ENCODE measurements at regions not wholly inside any gene's neighbourhood (a gene's known extent, or its start where the extent isn't known, plus 50 kb on each side); places are given as distances from the start of the nearest gene placed in this dataset.

DNA sequence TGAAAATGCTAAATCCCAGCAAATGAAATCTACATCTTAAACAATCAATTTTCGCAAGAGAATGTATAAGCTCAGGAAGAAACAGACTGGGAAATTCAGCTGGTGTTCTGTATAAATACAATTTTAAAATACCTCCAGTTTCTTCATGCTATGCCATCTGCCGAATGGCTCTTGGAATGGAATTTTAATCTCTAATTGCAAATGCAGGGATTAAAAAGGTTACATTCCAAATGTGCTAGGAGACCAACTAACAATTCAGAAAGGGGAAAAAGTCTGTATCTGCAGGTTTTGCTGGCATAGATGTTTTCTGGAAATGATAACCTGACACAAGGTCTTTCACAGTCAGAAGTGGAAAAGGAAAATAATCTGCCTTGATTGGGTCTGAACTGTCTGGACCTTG lies 379.7 kb downstream of the MAT2B start:
- TF ChIP-seq, protein P1, sequence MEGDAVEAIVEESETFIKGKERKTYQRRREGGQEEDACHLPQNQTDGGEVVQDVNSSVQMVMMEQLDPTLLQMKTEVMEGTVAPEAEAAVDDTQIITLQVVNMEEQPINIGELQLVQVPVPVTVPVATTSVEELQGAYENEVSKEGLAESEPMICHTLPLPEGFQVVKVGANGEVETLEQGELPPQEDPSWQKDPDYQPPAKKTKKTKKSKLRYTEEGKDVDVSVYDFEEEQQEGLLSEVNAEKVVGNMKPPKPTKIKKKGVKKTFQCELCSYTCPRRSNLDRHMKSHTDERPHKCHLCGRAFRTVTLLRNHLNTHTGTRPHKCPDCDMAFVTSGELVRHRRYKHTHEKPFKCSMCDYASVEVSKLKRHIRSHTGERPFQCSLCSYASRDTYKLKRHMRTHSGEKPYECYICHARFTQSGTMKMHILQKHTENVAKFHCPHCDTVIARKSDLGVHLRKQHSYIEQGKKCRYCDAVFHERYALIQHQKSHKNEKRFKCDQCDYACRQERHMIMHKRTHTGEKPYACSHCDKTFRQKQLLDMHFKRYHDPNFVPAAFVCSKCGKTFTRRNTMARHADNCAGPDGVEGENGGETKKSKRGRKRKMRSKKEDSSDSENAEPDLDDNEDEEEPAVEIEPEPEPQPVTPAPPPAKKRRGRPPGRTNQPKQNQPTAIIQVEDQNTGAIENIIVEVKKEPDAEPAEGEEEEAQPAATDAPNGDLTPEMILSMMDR (IDR thresholded peaks at IDR 0.05; ENCODE audit: insufficient read depth, low read length, poor library complexity, severe bottlenecking): no peak
- Histone ChIP-seq H3K4me3 (ENCODE audit: low read depth, low read length) (no peak overlapping the region), H3K36me3 (ENCODE audit: control insufficient read depth, insufficient read depth, low read length) (no peaks in the 10 kb centered on the region), H3K27me3 (ENCODE audit: control insufficient read depth, insufficient read depth, low read length) (no peaks in the 10 kb centered on the region)
- DNase-seq (ENCODE audit: low read depth): no peak

DNA sequence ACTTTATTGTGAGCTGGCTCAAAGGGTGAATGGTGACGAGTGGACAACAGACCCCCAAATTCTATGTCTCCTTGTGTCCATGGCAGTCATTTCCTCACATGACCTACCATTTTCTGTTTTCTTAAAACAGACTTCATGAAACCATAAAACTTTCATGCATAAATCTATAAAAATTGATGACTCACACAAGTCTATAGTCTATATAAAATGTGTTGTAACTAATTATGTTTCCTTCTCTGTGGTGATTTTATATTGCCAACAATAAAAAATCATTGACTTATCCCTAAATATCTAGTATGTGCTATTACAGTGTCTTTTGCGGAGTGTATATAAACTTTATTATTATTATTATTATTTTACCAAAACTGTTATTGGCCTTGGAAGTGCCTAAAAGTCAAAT lies 382.4 kb downstream of the MAT2B start:
- no peak for DNase-seq (ENCODE audit: low read depth)
- TF ChIP-seq, protein P1 (IDR thresholded peaks at IDR 0.05; ENCODE audit: insufficient read depth, low read length, poor library complexity, severe bottlenecking): no peak
- H3K27me3 ChIP-seq (ENCODE audit: control insufficient read depth, insufficient read depth, low read length): no peaks in the 10 kb centered on the region
- no peak overlapping the region for H3K4me3 ChIP-seq (ENCODE audit: low read depth, low read length)
- no peaks in the 10 kb centered on the region for H3K36me3 ChIP-seq (ENCODE audit: control insufficient read depth, insufficient read depth, low read length)

DNA sequence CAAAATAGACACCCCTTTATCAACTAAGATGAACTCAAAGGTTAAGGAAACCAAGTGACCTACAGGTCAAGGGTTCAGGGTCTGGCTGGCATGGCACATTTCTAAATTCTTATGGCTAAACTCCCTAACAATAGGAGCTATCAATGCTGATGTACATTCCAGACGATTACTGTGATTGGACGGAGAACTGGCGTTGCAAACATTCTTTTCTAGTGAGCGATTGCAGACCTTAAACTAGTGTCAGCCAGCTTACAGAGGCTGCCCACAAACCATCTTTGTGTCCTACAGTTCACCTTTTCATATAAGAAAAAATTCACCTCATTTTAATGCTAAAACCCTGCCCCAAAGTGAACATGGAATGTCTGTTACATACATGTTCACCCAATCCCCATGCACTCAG lies 382.9 kb downstream of the MAT2B start:
- DNase-seq (ENCODE audit: low read depth): no peak
- H3K36me3 ChIP-seq (ENCODE audit: control insufficient read depth, insufficient read depth, low read length): no peaks in the 10 kb centered on the region
- H3K27me3 ChIP-seq (ENCODE audit: control insufficient read depth, insufficient read depth, low read length): no peaks in the 10 kb centered on the region
- TF ChIP-seq, protein P1 (IDR thresholded peaks at IDR 0.05; ENCODE audit: insufficient read depth, low read length, poor library complexity, severe bottlenecking): no peak
- no peak overlapping the region for H3K4me3 ChIP-seq (ENCODE audit: low read depth, low read length)

DNA sequence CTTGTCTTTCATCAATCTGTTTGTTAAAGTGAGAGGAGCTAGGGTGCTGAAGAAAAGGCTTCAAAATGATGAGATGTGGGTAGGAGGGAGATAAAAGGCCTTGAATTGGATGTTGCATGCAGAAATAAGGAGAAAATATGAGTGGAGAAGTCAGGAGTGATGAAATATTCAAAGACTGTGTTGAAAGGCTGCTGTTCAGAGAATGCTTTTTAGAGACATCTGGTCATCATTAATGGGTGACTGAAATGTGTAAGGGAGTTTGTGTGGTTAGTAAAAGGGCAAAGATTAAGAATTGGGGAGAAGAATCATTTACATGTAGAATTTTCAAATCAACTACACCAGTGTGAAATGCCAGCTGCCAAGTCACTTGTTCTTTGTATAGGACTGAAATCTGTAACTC lies 383.9 kb downstream of the MAT2B start:
- Histone ChIP-seq H3K4me3 (ENCODE audit: low read depth, low read length) (no peak overlapping the region), H3K36me3 (ENCODE audit: control insufficient read depth, insufficient read depth, low read length) (no peaks in the 10 kb centered on the region), H3K27me3 (ENCODE audit: control insufficient read depth, insufficient read depth, low read length) (no peaks in the 10 kb centered on the region)
- TF ChIP-seq, protein P1 (IDR thresholded peaks at IDR 0.05; ENCODE audit: insufficient read depth, low read length, poor library complexity, severe bottlenecking): no peak
- DNase-seq (ENCODE audit: low read depth): no peak

DNA sequence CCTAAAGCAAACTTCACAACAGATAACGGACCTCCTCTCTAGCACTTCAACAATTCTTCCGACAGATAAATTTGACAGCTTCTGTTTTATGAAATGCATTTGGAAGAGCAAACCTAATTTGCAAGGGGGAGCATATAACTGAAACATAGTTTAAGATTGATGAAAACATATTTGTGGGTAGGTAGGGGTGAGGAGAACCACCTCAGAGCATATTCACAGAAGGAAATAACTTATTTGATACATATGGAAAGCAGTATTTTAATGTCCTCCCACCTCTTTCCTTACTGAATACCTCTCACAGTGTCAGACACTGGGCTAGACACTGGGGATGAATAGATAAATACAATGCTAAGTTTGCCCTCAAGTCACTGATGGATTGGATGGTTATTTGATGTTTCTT lies 384.8 kb downstream of the MAT2B start:
- H3K4me3 ChIP-seq (ENCODE audit: low read depth, low read length): no peak overlapping the region
- no peaks in the 10 kb centered on the region for H3K27me3 ChIP-seq (ENCODE audit: control insufficient read depth, insufficient read depth, low read length)
- H3K36me3 ChIP-seq (ENCODE audit: control insufficient read depth, insufficient read depth, low read length): no peaks in the 10 kb centered on the region
- DNase-seq (ENCODE audit: low read depth): no peak
- TF ChIP-seq, protein P1 (IDR thresholded peaks at IDR 0.05; ENCODE audit: insufficient read depth, low read length, poor library complexity, severe bottlenecking): no peak

DNA sequence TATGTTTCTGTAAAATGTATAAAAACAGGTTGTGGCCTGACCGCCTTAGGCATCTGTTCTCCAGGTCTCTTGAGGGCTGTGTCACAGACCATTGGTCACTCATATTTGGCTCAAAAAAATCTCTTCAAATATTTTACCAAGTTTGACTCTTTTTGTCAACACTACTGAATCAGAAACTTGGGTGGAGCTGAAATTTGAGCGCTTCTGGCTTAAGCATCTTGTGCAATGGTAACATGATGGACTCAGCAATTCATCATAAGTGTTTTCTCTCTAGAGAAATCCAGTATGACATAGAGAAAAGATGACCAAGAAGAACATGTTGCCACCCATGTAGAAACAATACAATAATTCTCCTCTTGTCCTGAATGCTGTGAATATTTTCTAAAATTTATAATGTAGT lies 387.9 kb downstream of the MAT2B start:
- no peak for DNase-seq (ENCODE audit: low read depth)
- TF ChIP-seq, protein P1 (IDR thresholded peaks at IDR 0.05; ENCODE audit: insufficient read depth, low read length, poor library complexity, severe bottlenecking): no peak
- H3K27me3 ChIP-seq (ENCODE audit: control insufficient read depth, insufficient read depth, low read length): no peaks in the 10 kb centered on the region

More for the DNA sequence above, 387.9 kb downstream of the MAT2B start:
- Histone ChIP-seq H3K4me3 (ENCODE audit: low read depth, low read length) (no peak overlapping the region), H3K36me3 (ENCODE audit: control insufficient read depth, insufficient read depth, low read length) (no peaks in the 10 kb centered on the region)

All from kidney epithelial cell (primary cell).